ENCODE measurements at regions not wholly inside any gene's neighbourhood (a gene's known extent, or its start where the extent isn't known, plus 50 kb on each side); places are given as distances from the start of the nearest gene placed in this dataset.

GRCh38 chr2:198483051-198483450, 678.7 kb downstream of the PLCL1 start:
- TF ChIP-seq CTCF (IDR thresholded peaks at IDR 0.05; ENCODE audit: poor library complexity) (no peak), EZH2 (IDR thresholded peaks at IDR 0.05; ENCODE audit: borderline replicate concordance) (no peak), EZH2phosphoT487 (IDR thresholded peaks at IDR 0.05; ENCODE audit: low read depth, severe bottlenecking, unreplicated experiment) (no peak)

All from hepatocyte (in vitro differentiated cells).